IMR-90 (cell line): ENCODE measurements at regions not wholly inside any gene's neighbourhood (a gene's known extent, or its start where the extent isn't known, plus 50 kb on each side); places are given as distances from the start of the nearest gene placed in this dataset.

Source experiments
- ATAC-seq: fragments of 200-7000 bp; cut with Tn5 transposase; 2 replicates; pipeline ENCODE4 v1.9.1; 2020; ENCODE audit warnings: low read depth, mild to moderate bottlenecking, moderate library complexity
- BruUV-seq: library from RNA; stranded (reverse); fragments of 400-500 nt; replicated peaks from 2 replicates; lab custom pipeline; 2021; lab: Mats Ljungman, UMichigan
- CTCF ChIA-PET: fragments of 300-600 bp; formaldehyde crosslinking; extraction: SDS; loops from one replicate; lab custom pipeline; 2021; ENCODE audit warnings: antibody characterized with exemption; lab: Yijun Ruan, JAX
- POLR2A ChIA-PET: fragments of 300-600 bp; sonication (Branson Sonifier 250); formaldehyde crosslinking; loops from one replicate; lab custom pipeline; 2022; ENCODE audit warnings: antibody characterized with exemption; ENCODE audit not compliant: unreplicated experiment; lab: Charles Lee
- DNase-seq: peaks from one replicate; pipeline ENCODE4 v3.0.0; 2013
- H2AFZ ChIP-seq: replicated peaks from 2 replicates; pipeline ENCODE3; 2013; ENCODE audit warnings: low read length, mild to moderate bottlenecking; ENCODE audit not compliant: poor library complexity
- H2AK5ac ChIP-seq: 2 replicates; pipeline ENCODE4 v1.6.1; 2013; ENCODE audit warnings: low read depth, low read length, inconsistent platforms
- H2AK9ac ChIP-seq: replicated peaks from 2 replicates; pipeline ENCODE3; 2013; ENCODE audit warnings: mild to moderate bottlenecking, low read depth, low read length, moderate library complexity; ENCODE audit not compliant: poor library complexity
- H2BK120ac ChIP-seq: 2 replicates; pipeline ENCODE4 v1.6.1; 2013; ENCODE audit warnings: low read depth, low read length, inconsistent platforms
- H2BK15ac ChIP-seq: 3 replicates; pipeline ENCODE4 v1.6.1; 2013; ENCODE audit warnings: low read depth, low read length, inconsistent platforms
- H2BK20ac ChIP-seq: 2 replicates; pipeline ENCODE4 v1.6.1; 2013; ENCODE audit warnings: low read depth, mild to moderate bottlenecking, inconsistent platforms, low read length, moderate library complexity
- H2BK5ac ChIP-seq: 2 replicates; pipeline ENCODE4 v1.6.1; 2013; ENCODE audit warnings: mild to moderate bottlenecking, low read depth, low read length, inconsistent platforms; ENCODE audit not compliant: poor library complexity, severe bottlenecking
- H3K14ac ChIP-seq: replicated peaks from 2 replicates; pipeline ENCODE4 v1.6.1; 2013; ENCODE audit warnings: low read depth, low read length, inconsistent platforms
- H3K18ac ChIP-seq: 2 replicates; pipeline ENCODE4 v1.6.1; 2013; ENCODE audit warnings: low read depth, low read length, control low read depth
- H3K23ac ChIP-seq: 2 replicates; pipeline ENCODE4 v1.6.1; 2013; ENCODE audit warnings: low read depth, low read length, inconsistent platforms
- H3K27ac ChIP-seq: 2 replicates; pipeline ENCODE4 v1.5.1; 2013; ENCODE audit warnings: mild to moderate bottlenecking, control low read depth, low read length; ENCODE audit not compliant: insufficient read depth
- H3K27me3 ChIP-seq: 2 replicates; pipeline ENCODE4 v1.6.1; 2013; ENCODE audit warnings: low read length; ENCODE audit not compliant: control insufficient read depth, insufficient read depth
- H3K36me3 ChIP-seq: 2 replicates; pipeline ENCODE4 v1.6.1; 2013; ENCODE audit warnings: low read length, mixed read lengths; ENCODE audit not compliant: control insufficient read depth, insufficient read depth
- H3K4ac ChIP-seq: 2 replicates; pipeline ENCODE4 v1.6.1; 2013; ENCODE audit warnings: low read depth, low read length, inconsistent platforms
- H3K4me1 ChIP-seq: 2 replicates; pipeline ENCODE4 v1.6.1; 2013; ENCODE audit warnings: low read length, mixed read lengths; ENCODE audit not compliant: control insufficient read depth, insufficient read depth
- H3K4me2 ChIP-seq: 2 replicates; pipeline ENCODE4 v1.6.1; 2013; ENCODE audit warnings: low read depth, mild to moderate bottlenecking, control low read depth, low read length, moderate library complexity
- H3K4me3 ChIP-seq: 2 replicates; pipeline ENCODE4 v1.5.1; 2013; ENCODE audit warnings: low read depth, mild to moderate bottlenecking, control low read depth, low read length, moderate library complexity; ENCODE audit not compliant: insufficient read depth
- H3K56ac ChIP-seq: 2 replicates; pipeline ENCODE4 v1.6.1; 2013; ENCODE audit warnings: low read length, inconsistent platforms; ENCODE audit not compliant: insufficient read depth; ENCODE audit errors: extremely low read depth
- H3K79me1 ChIP-seq, 2 experiments: 2 replicates each; pipeline ENCODE4 v1.6.1; 2013; ENCODE audit warnings: low read length in 2 of 2, inconsistent platforms in 1 of 2, low read depth in 1 of 2
- H3K9ac ChIP-seq: 2 replicates; pipeline ENCODE4 v1.6.1; 2013; ENCODE audit warnings: low read depth, low read length, control low read depth
- H3K9me1 ChIP-seq: 2 replicates; pipeline ENCODE4 v1.6.1; 2013; ENCODE audit warnings: low read length, inconsistent platforms; ENCODE audit not compliant: insufficient read depth
- H3K9me3 ChIP-seq: 2 replicates; pipeline ENCODE4 v1.6.1; 2013; ENCODE audit warnings: low read length; ENCODE audit not compliant: control insufficient read depth, insufficient read depth
- H4K20me1 ChIP-seq: 2 replicates; pipeline ENCODE4 v1.6.1; 2013; ENCODE audit warnings: low read length, inconsistent platforms; ENCODE audit not compliant: insufficient read depth
- H4K5ac ChIP-seq: 2 replicates; pipeline ENCODE4 v1.6.1; 2013; ENCODE audit warnings: mild to moderate bottlenecking, low read depth, low read length, control low read depth
- H4K8ac ChIP-seq, 2 experiments: 2 replicates each; pipeline ENCODE4 v1.6.1; 2013; ENCODE audit warnings: low read depth in 2 of 2, low read length in 2 of 2, control low read depth in 1 of 2, inconsistent platforms in 1 of 2
- H4K91ac ChIP-seq: 2 replicates; pipeline ENCODE4 v1.6.1; 2013; ENCODE audit warnings: low read depth, low read length, inconsistent platforms; ENCODE audit not compliant: insufficient read depth
- CHD1 ChIP-seq: IDR thresholded peaks from 2 replicates; pipeline ENCODE4 v1.6.1; 2012; ENCODE audit warnings: low read depth, low read length, improper control_type of control experiment
- NFE2L2 ChIP-seq: fragments of 150-350 bp; IDR thresholded peaks from 2 replicates; pipeline ENCODE4 v1.6.1; 2016; ENCODE audit warnings: low read depth, mild to moderate bottlenecking, low read length
- RFX5 ChIP-seq: IDR thresholded peaks from 2 replicates; pipeline ENCODE4 v1.8.0; 2012; ENCODE audit warnings: low read depth, mild to moderate bottlenecking, low read length, moderate library complexity
- WGBS, 2 experiments: methylation state at CpG; one replicate each; pipeline versions ENCODE4 v1.1.5 to v1.1.7; 2013; ENCODE audit warnings: missing lambda C conversion rate in 2 of 2; ENCODE audit not compliant: insufficient read length in 1 of 2; ENCODE audit errors: extremely low coverage in 2 of 2; 5-methylcytosine and 5-hydroxymethylcytosine counted together
- dilution Hi-C: fragments of 300-500 bp; cut with HindIII; formaldehyde crosslinking; loops from one replicate; pipeline ENCODE4 v1.14.3; 2018; ENCODE audit warnings: low sequenced_read_pairs; ENCODE audit not compliant: unreplicated experiment
- in situ Hi-C: fragments of 300-500 bp; cut with MboI; formaldehyde crosslinking; loops from 3 replicates; pipeline ENCODE4 v1.14.3; 2019; ENCODE audit warnings: low sequenced_read_pairs, inconsistent platforms, mixed read lengths
- intact Hi-C: fragments of 100-400 bp; cut with micrococcal nuclease; formaldehyde crosslinking; loops from 2 replicates; pipeline ENCODE4 v1.10.0; 2022
- TF ChIP-seq, protein P1 (sequence below): conservative IDR thresholded peaks from 2 replicates; pipeline ENCODE4 v1.5.1; 2012; ENCODE audit warnings: mild to moderate bottlenecking, low read depth, low read length, improper control_type of control experiment

DNA sequence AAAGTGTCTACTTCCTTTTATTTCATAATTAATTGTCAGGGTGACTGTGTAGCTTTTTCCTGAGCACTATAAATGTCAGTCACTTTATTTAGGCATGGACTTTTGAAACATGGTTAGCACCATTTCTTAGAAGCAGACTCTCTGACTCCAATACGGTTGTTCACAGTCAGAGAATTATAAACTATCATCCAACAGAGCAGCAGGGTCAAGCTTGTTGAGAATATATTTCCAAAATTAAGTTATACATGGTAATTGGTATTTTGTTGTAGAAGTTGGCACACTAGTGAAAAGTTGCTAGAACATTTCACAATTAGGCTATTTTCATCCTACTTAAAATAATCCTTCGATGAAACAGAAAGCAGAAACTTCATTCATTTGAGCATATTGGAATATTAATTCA is 1155.5 kb upstream of the IGFBP7 start:
- Histone ChIP-seq H3K79me1 (no peaks in the 10 kb centered on the region), H4K20me1 (no peaks in the 10 kb centered on the region), H3K9me3 (no peaks in the 10 kb centered on the region), H2AK9ac (no peak overlapping the region), H3K9ac (no peak overlapping the region), H3K23ac (no peak overlapping the region), H3K14ac (no peak overlapping the region), H4K8ac (no peak overlapping the region), H3K36me3 (no peaks in the 10 kb centered on the region), H2BK5ac (no peak overlapping the region), H2AK5ac (no peak overlapping the region), H2BK15ac (no peak overlapping the region), H2BK20ac (no peak overlapping the region), H3K27ac (no peak overlapping the region), H4K5ac (no peak overlapping the region), H3K4ac (no peak overlapping the region), H3K9me1 (no peaks in the 10 kb centered on the region), H3K56ac (no peak overlapping the region), H3K4me2 (no peak overlapping the region), H3K4me3 (no peak overlapping the region), H4K91ac (no peak overlapping the region), H2AFZ (no peak overlapping the region), H3K4me1 (no peaks in the 10 kb centered on the region), H3K18ac (no peak overlapping the region), H3K27me3 (no peaks in the 10 kb centered on the region), H2BK120ac (no peak overlapping the region)
- ChIA-PET POLR2A (no interaction called here), CTCF (no interaction called here)
- no TSS peak for BruUV-seq
- ATAC-seq (no peak), DNase-seq (no peak)
- in situ Hi-C loops (no loop called here), intact Hi-C loops (no loop called here), dilution Hi-C loops (no loop called here)
- TF ChIP-seq RFX5 (no peak), CHD1 (no peak), NFE2L2 (no peak)
- TF ChIP-seq, protein P1, sequence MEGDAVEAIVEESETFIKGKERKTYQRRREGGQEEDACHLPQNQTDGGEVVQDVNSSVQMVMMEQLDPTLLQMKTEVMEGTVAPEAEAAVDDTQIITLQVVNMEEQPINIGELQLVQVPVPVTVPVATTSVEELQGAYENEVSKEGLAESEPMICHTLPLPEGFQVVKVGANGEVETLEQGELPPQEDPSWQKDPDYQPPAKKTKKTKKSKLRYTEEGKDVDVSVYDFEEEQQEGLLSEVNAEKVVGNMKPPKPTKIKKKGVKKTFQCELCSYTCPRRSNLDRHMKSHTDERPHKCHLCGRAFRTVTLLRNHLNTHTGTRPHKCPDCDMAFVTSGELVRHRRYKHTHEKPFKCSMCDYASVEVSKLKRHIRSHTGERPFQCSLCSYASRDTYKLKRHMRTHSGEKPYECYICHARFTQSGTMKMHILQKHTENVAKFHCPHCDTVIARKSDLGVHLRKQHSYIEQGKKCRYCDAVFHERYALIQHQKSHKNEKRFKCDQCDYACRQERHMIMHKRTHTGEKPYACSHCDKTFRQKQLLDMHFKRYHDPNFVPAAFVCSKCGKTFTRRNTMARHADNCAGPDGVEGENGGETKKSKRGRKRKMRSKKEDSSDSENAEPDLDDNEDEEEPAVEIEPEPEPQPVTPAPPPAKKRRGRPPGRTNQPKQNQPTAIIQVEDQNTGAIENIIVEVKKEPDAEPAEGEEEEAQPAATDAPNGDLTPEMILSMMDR, result no peak
- WGBS, 2 experiments, result no CpG with 5 or more reads among the region's 2 CpGs
